HepG2 (cell line): ENCODE measurements at regions not wholly inside any gene's neighbourhood (a gene's known extent, or its start where the extent isn't known, plus 50 kb on each side); places are given as distances from the start of the nearest gene placed in this dataset.

ENCODE experiments used
- ARID2 ChIP-seq: sonication (generic); formaldehyde crosslinking; IDR thresholded peaks from 2 replicates; pipeline ENCODE4 v1.8.1; 2022; ENCODE audit warnings: mild to moderate bottlenecking, missing genetic modification reagents, borderline replicate concordance
- CTCF ChIP-seq: sonication (generic); formaldehyde crosslinking; IDR thresholded peaks from 2 replicates; pipeline ENCODE4 v1.5.0; 2020; ENCODE audit warnings: mild to moderate bottlenecking, missing genetic modification reagents, moderate library complexity
- KMT2A ChIP-seq: sonication (generic); formaldehyde crosslinking; IDR thresholded peaks from 2 replicates; pipeline ENCODE4 v1.4.0; 2020; ENCODE audit warnings: missing genetic modification reagents
- MIXL1 ChIP-seq: IDR thresholded peaks from 2 replicates; pipeline ENCODE4 v1.6.1; 2016
- PRDM10 ChIP-seq: sonication (generic); formaldehyde crosslinking; IDR thresholded peaks from 2 replicates; pipeline ENCODE4 v1.4.0; 2020; ENCODE audit warnings: low read depth, missing genetic modification reagents
- THAP9 ChIP-seq: sonication (generic); formaldehyde crosslinking; IDR thresholded peaks from 2 replicates; pipeline ENCODE4; 2020; ENCODE audit warnings: missing genetic modification reagents, mild to moderate bottlenecking, borderline replicate concordance
- ZBTB25 ChIP-seq: IDR thresholded peaks from 2 replicates; pipeline ENCODE4 v1.6.1; 2018; ENCODE audit warnings: missing genetic modification reagents
- ZFP36 ChIP-seq: fragments of 150-350 bp; IDR thresholded peaks from 2 replicates; pipeline ENCODE4 v1.6.1; 2018; ENCODE audit warnings: borderline replicate concordance, low read length, low read depth; ENCODE audit not compliant: partially characterized antibody

- TF ChIP-seq MIXL1 (CRISPR knock-in tag) (no peak), THAP9 (CRISPR knock-in tag) (no peak), ZFP36 (no peak), ZBTB25 (no peak), KMT2A (CRISPR knock-in tag) (no peak), ARID2 (CRISPR knock-in tag) (no peak), PRDM10 (CRISPR knock-in tag) (no peak), CTCF (no peak)
Observed at GRCh38 chr20:60091305-60091704, 133.1 kb downstream of the CDH26 start.
